GM21737 (cell line): ENCODE measurements at regions not wholly inside any gene's neighbourhood (a gene's known extent, or its start where the extent isn't known, plus 50 kb on each side); places are given as distances from the start of the nearest gene placed in this dataset.

Experiments
- ATAC-seq: cut with Tn5 transposase; IDR thresholded peaks from one replicate; pipeline ENCODE4 v1.9.1; 2021; ENCODE audit warnings: mild to moderate bottlenecking, moderate library complexity; ENCODE audit not compliant: unreplicated experiment

DNA sequence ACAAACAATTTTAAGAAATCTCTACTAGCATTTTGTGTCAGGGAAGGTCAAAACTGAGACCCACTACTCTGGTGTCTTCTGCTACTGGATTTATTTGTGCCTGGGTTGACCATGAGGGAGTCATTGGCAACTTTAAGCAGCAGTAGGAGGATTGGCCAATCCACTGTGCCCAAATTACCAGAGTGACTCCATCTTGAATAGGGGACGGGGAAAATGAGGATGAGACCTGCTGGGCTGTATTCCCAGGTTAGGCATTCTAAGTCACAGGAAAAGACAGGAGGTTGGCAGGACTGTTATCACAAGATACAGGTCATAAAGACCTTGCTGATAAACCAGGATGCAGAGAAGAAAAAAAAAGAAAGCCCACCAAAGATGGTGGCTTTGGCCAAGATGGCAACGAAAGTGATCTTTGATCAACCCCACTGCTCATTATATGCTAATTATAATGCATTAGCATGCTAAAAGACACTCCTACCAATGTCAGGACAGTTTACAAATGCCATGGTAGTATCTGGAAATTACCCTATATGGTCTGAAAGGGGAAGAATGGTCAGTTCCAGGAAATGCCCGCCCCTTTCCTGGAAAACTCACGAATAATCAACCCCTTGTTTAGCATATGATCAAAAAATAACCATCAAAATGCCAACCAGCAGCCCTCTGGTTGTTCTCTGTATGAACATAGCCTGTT is 200.9 kb downstream of the LTN1 start:
- ATAC-seq: no peak

GRCh38 chr21:28790335-28790734 is 202.3 kb downstream of the LTN1 start:
- ATAC-seq: no peak

DNA sequence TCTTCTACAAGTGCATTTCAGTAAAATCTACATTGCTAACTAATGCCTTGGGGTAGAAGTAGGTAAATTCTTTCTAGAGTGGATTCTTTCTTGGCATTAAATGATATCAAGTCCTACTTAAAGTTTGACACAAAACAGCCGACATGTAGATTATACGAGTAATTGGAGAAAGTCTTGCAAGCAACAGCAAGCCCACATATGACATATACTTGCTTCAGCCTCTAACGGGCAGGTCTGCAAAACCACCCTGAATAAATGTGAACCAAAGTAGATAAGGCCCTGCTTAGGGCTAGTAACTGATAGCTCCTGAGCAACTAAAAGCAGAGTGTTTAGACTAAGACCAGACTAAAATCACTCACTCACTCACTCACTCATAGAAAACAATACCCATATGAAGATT is 203.2 kb downstream of the LTN1 start:
- no peak for ATAC-seq

- no peak for ATAC-seq
These were observed 204.6 kb downstream of the LTN1 start for GRCh38 chr21:28788030-28788429.

- no peak for ATAC-seq
These were observed 209.0 kb downstream of the LTN1 start for GRCh38 chr21:28783641-28784185.

- ATAC-seq: no peak
These were observed 210.9 kb downstream of the LTN1 start for GRCh38 chr21:28781602-28782276.

DNA sequence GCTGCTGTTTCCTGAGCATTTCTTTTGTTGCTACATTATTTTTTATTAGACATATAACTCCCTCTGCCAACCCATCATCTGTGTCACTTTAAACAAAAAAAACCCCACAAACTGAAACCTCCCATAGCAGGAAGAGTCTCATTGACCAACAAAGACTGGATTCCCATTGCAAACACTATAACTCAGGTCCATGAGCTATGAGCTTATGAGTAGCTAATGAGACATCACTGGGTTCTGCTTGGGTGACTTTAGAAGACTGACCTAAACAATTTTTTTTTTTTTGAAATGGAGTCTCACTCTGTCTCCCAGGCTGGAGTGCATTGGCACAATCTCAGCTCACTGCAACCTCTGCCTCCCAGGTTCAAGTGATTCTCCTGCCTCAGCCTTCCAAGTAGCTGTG is 212.8 kb downstream of the LTN1 start:
- ATAC-seq: no peak

GRCh38 chr21:28776251-28776650 is 216.4 kb downstream of the LTN1 start:
- ATAC-seq: no peak

DNA sequence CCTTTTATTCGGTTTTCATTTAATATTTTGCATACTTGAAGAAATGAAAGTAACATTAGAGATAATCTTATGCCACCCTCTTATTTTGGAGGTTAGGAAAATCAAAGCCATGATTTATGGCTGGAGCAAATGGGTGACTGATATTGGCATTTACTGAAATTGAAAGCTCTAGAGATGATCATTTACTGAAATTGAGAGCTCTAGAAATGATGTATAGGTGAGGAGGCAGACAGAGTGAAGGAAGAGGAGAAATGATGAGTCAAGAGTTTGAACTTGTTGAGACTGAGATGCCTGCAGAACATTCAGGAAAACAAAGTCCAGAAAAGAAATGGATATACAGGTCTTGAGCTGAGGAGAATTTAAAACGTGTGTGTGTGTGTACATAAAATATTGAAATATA is 217.6 kb downstream of the LTN1 start:
- no peak for ATAC-seq

DNA sequence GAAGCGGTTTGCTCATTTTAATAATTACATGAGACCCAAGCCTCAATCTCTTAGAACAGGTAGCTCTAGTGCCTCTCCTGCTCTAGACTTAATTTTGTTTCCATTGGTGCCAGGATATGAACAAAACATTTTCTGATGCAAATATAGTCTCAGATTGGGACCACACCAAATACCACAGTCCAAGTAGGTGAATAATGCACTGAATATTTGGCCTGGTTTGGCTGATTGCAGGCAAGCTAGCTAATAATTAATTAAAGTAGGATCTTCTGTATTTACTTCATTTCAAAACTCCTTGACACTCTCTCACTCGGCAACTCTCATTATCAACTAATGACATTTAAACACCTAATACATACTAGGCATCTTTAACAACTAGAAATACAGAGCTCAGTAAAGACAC is 219.6 kb downstream of the LTN1 start:
- no peak for ATAC-seq

GRCh38 chr21:28771790-28772501 is 220.7 kb downstream of the LTN1 start:
- no peak for ATAC-seq

GRCh38 chr21:28770867-28771661 is 221.6 kb downstream of the LTN1 start:
- ATAC-seq: no peak

- no peak for ATAC-seq
These were observed 223.0 kb downstream of the LTN1 start for GRCh38 chr21:28769683-28770082.

- ATAC-seq: no peak
These were observed 223.9 kb downstream of the LTN1 start for GRCh38 chr21:28768753-28769152.

DNA sequence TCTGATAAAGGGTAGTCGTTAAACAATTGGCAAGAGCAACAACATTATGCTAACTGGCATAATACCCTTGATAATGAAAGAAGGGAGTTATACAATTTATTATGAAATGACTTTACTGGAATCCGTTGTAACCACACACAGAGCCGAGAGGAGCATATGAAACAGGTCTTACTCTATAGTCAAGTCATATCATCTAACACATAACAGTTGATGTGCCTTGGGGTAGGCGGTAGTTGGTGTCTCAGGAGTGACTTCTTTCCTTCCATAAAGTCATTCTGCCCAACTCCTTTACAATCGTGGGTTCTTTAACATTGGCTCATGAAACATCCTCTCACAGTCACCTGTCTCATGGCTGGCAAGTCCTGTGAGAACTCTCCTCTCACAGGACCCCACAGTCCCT is 225.2 kb downstream of the LTN1 start:
- ATAC-seq: no peak

DNA sequence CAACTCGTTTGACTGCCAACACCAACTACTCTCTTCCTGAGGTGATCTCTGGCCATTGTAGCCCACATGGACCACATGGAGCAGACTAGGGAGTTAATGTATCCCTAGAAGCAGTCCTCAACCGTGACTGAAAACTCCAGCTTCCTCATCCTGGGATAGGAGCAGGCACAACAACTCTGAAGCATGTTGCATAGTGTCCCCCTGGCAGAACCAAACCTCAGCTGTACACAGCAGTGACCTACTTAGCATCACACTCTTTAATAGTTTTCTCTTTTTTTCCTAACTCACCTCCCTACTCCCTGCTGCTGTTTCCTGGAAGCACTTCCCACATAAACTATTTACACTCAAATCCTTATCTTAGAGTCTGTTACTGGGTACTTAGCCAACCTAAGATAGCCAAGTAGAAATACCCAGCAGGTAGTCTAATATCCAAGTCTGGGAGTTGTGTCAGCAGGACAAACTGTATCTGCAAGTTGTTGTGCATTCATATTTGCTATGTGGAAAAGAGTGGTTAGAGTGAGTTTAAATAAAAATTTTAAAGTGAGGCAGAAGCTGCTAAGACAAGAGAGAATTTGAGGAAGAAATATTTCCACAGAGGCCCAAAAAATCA is 228.8 kb downstream of the LTN1 start:
- no peak for ATAC-seq

DNA sequence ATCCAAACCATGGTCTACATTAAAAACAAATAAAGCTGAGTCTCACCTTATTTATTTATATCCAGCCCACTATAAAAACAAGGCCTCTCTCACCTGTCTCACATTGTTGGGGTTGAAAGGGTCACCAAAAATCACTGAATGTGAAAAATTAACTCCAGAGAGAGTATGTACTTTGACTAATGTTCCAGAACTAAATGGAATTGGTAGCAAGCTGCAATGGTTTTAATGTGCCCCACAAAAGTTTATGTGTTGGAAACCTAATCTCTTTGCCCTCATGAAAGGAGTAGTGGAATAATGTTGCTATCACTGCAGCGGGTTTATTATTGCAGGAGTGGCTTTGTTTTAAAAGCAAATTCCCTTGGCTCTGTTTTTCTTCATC is 230.3 kb downstream of the LTN1 start:
- ATAC-seq: no peak

DNA sequence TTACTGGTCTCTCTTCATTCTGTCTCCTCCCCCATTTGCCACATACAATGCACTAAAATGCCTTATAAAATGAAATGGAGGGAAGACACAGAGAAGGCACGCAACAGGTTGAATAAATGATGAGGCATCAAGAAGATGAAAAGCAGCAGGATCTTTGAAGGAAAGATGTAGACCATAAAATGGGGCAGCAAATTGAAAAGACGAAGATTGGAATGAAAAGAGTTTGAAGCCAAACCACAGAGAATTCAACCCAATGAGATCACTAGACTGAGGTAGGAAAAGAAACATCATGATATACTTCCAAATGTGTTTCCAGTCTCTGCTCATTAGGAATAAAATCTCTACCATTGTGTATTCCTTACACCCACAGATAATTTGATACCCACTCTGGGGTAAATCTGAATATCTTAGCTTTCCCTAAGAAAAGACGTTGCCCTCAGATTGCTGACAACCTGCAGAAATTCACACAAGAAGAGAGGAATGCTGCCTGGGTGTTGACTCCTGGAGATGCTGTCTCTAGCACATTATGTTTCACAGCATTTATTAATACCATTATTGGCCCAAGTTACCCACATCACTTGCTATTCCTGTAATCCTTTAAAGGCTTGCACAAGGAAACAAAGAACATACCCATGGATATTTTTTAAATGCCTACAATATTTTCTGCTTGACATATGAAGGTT is 230.9 kb downstream of the LTN1 start:
- no peak for ATAC-seq

DNA sequence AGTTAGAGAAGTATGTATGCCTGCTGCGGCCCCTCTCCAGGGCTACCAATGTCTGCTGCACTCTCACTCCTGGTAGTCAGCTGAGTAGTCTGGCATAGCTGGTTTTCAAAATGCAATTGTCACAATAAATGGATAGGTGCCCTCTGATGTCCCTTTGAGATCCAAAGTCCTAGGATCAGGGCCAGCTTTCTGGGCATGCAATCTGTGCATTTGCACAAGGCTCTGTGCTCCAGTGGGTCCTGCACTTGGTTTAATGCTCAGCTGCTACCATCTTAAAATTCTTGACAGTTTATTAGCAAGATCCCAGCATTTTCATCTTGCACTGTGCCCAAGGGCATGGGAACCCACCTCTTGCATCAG is 233.8 kb downstream of the LTN1 start:
- ATAC-seq: no peak
